GM23338 (cell line): ENCODE measurements at regions not wholly inside any gene's neighbourhood (a gene's known extent, or its start where the extent isn't known, plus 50 kb on each side); places are given as distances from the start of the nearest gene placed in this dataset.

ENCODE experiments used
- ATAC-seq: fragments of 200-7000 bp; cut with Tn5 transposase; 3 replicates; pipeline ENCODE4 v1.9.1; 2020
- DNase-seq: peaks from one replicate; pipeline ENCODE4 v3.0.0-alpha.2; 2015; ENCODE audit warnings: low spot score
- H2AFZ ChIP-seq: fragments of 200-600 bp; sonication (generic); 2 replicates; pipeline ENCODE4 v1.8.0; 2016; ENCODE audit warnings: antibody characterized with exemption, mild to moderate bottlenecking, moderate library complexity
- H3F3A ChIP-seq: fragments of 200-600 bp; sonication (generic); replicated peaks from 2 replicates; pipeline ENCODE4 v1.8.0; 2017; ENCODE audit warnings: antibody characterized with exemption, mixed run types, low read depth
- H3K27ac ChIP-seq: fragments of 200-600 bp; sonication (generic); 2 replicates; pipeline ENCODE4 v1.6.1; 2016; ENCODE audit warnings: low read depth
- H3K27me3 ChIP-seq: fragments of 200-600 bp; sonication (generic); 2 replicates; pipeline ENCODE4 v1.8.0; 2016; ENCODE audit warnings: mild to moderate bottlenecking, mixed run types, moderate library complexity; ENCODE audit not compliant: insufficient read depth
- H3K36me3 ChIP-seq: fragments of 200-600 bp; sonication (generic); 2 replicates; pipeline ENCODE4 v1.8.0; 2016; ENCODE audit warnings: mild to moderate bottlenecking; ENCODE audit not compliant: insufficient read depth
- H3K4me1 ChIP-seq: fragments of 200-600 bp; sonication (generic); 2 replicates; pipeline ENCODE4 v1.8.0; 2016; ENCODE audit warnings: mild to moderate bottlenecking, moderate library complexity; ENCODE audit not compliant: insufficient read depth
- H3K4me2 ChIP-seq: fragments of 200-600 bp; sonication (generic); 2 replicates; pipeline ENCODE4 v1.7.1; 2017; ENCODE audit warnings: mixed run types
- H3K4me3 ChIP-seq: fragments of 200-600 bp; sonication (generic); 2 replicates; pipeline ENCODE4 v1.6.1; 2016; ENCODE audit warnings: mixed run types
- H3K79me2 ChIP-seq: fragments of 200-600 bp; sonication (generic); replicated peaks from 2 replicates; pipeline ENCODE4 v1.8.0; 2017; ENCODE audit warnings: mild to moderate bottlenecking; ENCODE audit not compliant: insufficient read depth
- H3K9me2 ChIP-seq: fragments of 200-600 bp; sonication (generic); 2 replicates; pipeline ENCODE4 v1.8.0; 2017; ENCODE audit not compliant: insufficient read depth
- H4K20me1 ChIP-seq: fragments of 200-600 bp; sonication (generic); replicated peaks from 2 replicates; pipeline ENCODE4 v1.8.0; 2017; ENCODE audit warnings: mild to moderate bottlenecking; ENCODE audit not compliant: insufficient read depth
- H3K27ac Mint-ChIP-seq: 2 replicates; pipeline ENCODE4 v1.8.0; 2020; ENCODE audit warnings: inconsistent platforms, mild to moderate bottlenecking, moderate library complexity, mixed read lengths
- H3K27me3 Mint-ChIP-seq: 3 replicates; pipeline ENCODE4 v1.8.0; 2022; ENCODE audit warnings: low read depth, mild to moderate bottlenecking, moderate library complexity, mixed read lengths, inconsistent platforms; ENCODE audit not compliant: insufficient read depth, poor library complexity
- H3K36me3 Mint-ChIP-seq: 3 replicates; pipeline ENCODE4 v1.8.0; 2021; ENCODE audit warnings: low read depth, mild to moderate bottlenecking, inconsistent platforms, moderate library complexity, mixed read lengths
- H3K4me1 Mint-ChIP-seq: 3 replicates; pipeline ENCODE4 v1.8.0; 2020; ENCODE audit warnings: mild to moderate bottlenecking, inconsistent platforms, mixed read lengths
- H3K4me3 Mint-ChIP-seq: 3 replicates; pipeline ENCODE4 v1.8.0; 2021; ENCODE audit warnings: moderate library complexity, mild to moderate bottlenecking, inconsistent platforms, mixed read lengths
- H3K9me3 Mint-ChIP-seq: 3 replicates; pipeline ENCODE4 v1.8.0; 2020; ENCODE audit warnings: moderate library complexity, mild to moderate bottlenecking, inconsistent platforms, mixed read lengths
- CREB1 ChIP-seq: fragments of 250-450 bp; sonication (Bioruptor Pico); IDR thresholded peaks from 2 replicates; pipeline ENCODE4 v1.5.0; 2020; ENCODE audit warnings: low read depth, mild to moderate bottlenecking, moderate library complexity
- EZH2 ChIP-seq: fragments of 200-600 bp; sonication (generic); IDR thresholded peaks from one replicate; pipeline ENCODE4 v1.8.0; 2017; ENCODE audit warnings: antibody characterized with exemption, mild to moderate bottlenecking, low read depth; ENCODE audit not compliant: unreplicated experiment
- EZH2phosphoT487 ChIP-seq: fragments of 200-600 bp; sonication (generic); IDR thresholded peaks from one replicate; pipeline ENCODE4 v1.8.1; 2018; ENCODE audit warnings: antibody characterized with exemption; ENCODE audit not compliant: unreplicated experiment
- JUNB ChIP-seq: IDR thresholded peaks from one replicate; pipeline ENCODE4 v1.6.1; 2016; ENCODE audit warnings: antibody characterized with exemption; ENCODE audit not compliant: unreplicated experiment
- NANOG ChIP-seq: IDR thresholded peaks from 2 replicates; pipeline ENCODE4 v1.6.1; 2016; ENCODE audit warnings: antibody characterized with exemption, borderline replicate concordance
- POLR2AphosphoS5 ChIP-seq: IDR thresholded peaks from 2 replicates; pipeline ENCODE4 v1.6.1; 2016; ENCODE audit warnings: antibody characterized with exemption, low read depth
- STAT1 ChIP-seq: IDR thresholded peaks from one replicate; pipeline ENCODE4 v1.6.1; 2016; ENCODE audit warnings: antibody characterized with exemption; ENCODE audit not compliant: unreplicated experiment
- ZNF114 ChIP-seq: fragments of 250-450 bp; sonication (Bioruptor Pico); IDR thresholded peaks from 2 replicates; pipeline ENCODE4 v1.5.0; 2020; ENCODE audit warnings: mild to moderate bottlenecking, moderate library complexity
- ZNF331 ChIP-seq: fragments of 250-450 bp; sonication (Bioruptor Pico); IDR thresholded peaks from 2 replicates; pipeline ENCODE4 v1.5.0; 2020; ENCODE audit warnings: low read depth, mild to moderate bottlenecking, moderate library complexity
- TF ChIP-seq, protein P1 (sequence below): IDR thresholded peaks from one replicate; pipeline ENCODE4 v1.6.1; 2018; ENCODE audit warnings: antibody characterized with exemption; ENCODE audit not compliant: unreplicated experiment
- TF ChIP-seq, protein P2 (sequence below): fragments of 250-450 bp; sonication (Bioruptor Pico); IDR thresholded peaks from 2 replicates; pipeline ENCODE4 v1.5.0; 2020; ENCODE audit warnings: mild to moderate bottlenecking, moderate library complexity
- TF ChIP-seq, protein P3 (sequence below): IDR thresholded peaks from 2 replicates; pipeline ENCODE4 v1.6.1; 2016; ENCODE audit warnings: antibody characterized with exemption
- TF ChIP-seq, protein P4 (sequence below), 2 experiments: fragments of 200-600 bp in 1 of 2; sonication (generic) in 1 of 2; conservative IDR thresholded peaks; 2 replicates each; pipeline versions ENCODE4 v1.5.1 to v1.6.1; 2016 to 2017; ENCODE audit warnings: antibody characterized with exemption in 2 of 2, low read depth in 2 of 2, mild to moderate bottlenecking in 2 of 2, moderate library complexity in 1 of 2

DNA sequence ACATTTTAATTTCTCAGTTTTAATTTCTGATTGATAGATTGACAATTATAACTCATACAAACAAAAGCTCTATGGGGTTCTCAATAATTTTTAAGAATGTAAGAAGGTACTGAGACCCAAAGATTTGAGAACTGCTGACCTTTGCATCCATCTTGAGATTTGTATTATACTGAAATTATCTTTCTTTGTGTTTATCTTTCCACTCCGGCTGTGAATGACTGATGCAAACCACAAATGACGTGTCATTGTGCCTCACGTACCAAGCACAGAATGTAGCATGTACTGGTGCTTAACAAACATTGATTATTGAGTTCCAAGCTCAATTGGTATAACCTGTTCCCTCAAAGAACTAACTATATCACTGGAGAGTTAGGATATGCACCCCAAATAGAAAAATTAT is 152.1 kb upstream of the SMLR1 start:
- Mint-ChIP-seq H3K4me3 (no peak overlapping the region), H3K27ac (no peak overlapping the region), H3K4me1 (peaks cover 12% of the 10 kb centered on the region; the same call in 2 of the 3 replicates), H3K36me3 (0 out of 3 replicates have a peak, but pooled peaks cover 4% of the 10 kb centered on the region), H3K9me3 (no peaks in the 10 kb centered on the region; the same call in 2 of the 3 replicates), H3K27me3 (no peaks in the 10 kb centered on the region)
- H2AFZ ChIP-seq = no peak overlapping the region
- no peaks in the 10 kb centered on the region for H3K79me2 ChIP-seq
- no peak overlapping the region for H3K4me3 ChIP-seq
- TF ChIP-seq JUNB = no peak
- no peak for TF ChIP-seq EZH2
- TF ChIP-seq ZNF331 = no peak
- TF ChIP-seq, protein P1, sequence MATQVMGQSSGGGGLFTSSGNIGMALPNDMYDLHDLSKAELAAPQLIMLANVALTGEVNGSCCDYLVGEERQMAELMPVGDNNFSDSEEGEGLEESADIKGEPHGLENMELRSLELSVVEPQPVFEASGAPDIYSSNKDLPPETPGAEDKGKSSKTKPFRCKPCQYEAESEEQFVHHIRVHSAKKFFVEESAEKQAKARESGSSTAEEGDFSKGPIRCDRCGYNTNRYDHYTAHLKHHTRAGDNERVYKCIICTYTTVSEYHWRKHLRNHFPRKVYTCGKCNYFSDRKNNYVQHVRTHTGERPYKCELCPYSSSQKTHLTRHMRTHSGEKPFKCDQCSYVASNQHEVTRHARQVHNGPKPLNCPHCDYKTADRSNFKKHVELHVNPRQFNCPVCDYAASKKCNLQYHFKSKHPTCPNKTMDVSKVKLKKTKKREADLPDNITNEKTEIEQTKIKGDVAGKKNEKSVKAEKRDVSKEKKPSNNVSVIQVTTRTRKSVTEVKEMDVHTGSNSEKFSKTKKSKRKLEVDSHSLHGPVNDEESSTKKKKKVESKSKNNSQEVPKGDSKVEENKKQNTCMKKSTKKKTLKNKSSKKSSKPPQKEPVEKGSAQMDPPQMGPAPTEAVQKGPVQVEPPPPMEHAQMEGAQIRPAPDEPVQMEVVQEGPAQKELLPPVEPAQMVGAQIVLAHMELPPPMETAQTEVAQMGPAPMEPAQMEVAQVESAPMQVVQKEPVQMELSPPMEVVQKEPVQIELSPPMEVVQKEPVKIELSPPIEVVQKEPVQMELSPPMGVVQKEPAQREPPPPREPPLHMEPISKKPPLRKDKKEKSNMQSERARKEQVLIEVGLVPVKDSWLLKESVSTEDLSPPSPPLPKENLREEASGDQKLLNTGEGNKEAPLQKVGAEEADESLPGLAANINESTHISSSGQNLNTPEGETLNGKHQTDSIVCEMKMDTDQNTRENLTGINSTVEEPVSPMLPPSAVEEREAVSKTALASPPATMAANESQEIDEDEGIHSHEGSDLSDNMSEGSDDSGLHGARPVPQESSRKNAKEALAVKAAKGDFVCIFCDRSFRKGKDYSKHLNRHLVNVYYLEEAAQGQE = no peak
- TF ChIP-seq ZNF114 = no peak
- no peak for TF ChIP-seq CREB1 (CRISPR knock-in tag)
- TF ChIP-seq NANOG = no peak
- no peak for TF ChIP-seq POLR2AphosphoS5
- TF ChIP-seq EZH2phosphoT487 = no peak
- TF ChIP-seq, protein P2, sequence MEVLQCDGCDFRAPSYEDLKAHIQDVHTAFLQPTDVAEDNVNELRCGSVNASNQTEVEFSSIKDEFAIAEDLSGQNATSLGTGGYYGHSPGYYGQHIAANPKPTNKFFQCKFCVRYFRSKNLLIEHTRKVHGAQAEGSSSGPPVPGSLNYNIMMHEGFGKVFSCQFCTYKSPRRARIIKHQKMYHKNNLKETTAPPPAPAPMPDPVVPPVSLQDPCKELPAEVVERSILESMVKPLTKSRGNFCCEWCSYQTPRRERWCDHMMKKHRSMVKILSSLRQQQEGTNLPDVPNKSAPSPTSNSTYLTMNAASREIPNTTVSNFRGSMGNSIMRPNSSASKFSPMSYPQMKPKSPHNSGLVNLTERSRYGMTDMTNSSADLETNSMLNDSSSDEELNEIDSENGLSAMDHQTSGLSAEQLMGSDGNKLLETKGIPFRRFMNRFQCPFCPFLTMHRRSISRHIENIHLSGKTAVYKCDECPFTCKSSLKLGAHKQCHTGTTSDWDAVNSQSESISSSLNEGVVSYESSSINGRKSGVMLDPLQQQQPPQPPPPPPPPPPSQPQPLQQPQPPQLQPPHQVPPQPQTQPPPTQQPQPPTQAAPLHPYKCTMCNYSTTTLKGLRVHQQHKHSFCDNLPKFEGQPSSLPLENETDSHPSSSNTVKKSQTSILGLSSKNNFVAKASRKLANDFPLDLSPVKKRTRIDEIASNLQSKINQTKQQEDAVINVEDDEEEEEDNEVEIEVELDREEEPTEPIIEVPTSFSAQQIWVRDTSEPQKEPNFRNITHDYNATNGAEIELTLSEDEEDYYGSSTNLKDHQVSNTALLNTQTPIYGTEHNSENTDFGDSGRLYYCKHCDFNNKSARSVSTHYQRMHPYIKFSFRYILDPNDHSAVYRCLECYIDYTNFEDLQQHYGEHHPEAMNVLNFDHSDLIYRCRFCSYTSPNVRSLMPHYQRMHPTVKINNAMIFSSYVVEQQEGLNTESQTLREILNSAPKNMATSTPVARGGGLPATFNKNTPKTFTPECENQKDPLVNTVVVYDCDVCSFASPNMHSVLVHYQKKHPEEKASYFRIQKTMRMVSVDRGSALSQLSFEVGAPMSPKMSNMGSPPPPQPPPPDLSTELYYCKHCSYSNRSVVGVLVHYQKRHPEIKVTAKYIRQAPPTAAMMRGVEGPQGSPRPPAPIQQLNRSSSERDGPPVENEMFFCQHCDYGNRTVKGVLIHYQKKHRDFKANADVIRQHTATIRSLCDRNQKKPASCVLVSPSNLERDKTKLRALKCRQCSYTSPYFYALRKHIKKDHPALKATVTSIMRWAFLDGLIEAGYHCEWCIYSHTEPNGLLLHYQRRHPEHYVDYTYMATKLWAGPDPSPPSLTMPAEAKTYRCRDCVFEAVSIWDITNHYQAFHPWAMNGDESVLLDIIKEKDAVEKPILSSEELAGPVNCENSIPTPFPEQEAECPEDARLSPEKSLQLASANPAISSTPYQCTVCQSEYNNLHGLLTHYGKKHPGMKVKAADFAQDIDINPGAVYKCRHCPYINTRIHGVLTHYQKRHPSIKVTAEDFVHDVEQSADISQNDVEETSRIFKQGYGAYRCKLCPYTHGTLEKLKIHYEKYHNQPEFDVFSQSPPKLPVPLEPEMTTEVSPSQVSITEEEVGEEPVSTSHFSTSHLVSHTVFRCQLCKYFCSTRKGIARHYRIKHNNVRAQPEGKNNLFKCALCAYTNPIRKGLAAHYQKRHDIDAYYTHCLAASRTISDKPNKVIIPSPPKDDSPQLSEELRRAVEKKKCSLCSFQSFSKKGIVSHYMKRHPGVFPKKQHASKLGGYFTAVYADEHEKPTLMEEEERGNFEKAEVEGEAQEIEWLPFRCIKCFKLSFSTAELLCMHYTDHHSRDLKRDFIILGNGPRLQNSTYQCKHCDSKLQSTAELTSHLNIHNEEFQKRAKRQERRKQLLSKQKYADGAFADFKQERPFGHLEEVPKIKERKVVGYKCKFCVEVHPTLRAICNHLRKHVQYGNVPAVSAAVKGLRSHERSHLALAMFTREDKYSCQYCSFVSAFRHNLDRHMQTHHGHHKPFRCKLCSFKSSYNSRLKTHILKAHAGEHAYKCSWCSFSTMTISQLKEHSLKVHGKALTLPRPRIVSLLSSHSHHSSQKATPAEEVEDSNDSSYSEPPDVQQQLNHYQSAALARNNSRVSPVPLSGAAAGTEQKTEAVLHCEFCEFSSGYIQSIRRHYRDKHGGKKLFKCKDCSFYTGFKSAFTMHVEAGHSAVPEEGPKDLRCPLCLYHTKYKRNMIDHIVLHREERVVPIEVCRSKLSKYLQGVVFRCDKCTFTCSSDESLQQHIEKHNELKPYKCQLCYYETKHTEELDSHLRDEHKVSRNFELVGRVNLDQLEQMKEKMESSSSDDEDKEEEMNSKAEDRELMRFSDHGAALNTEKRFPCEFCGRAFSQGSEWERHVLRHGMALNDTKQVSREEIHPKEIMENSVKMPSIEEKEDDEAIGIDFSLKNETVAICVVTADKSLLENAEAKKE = no peak
- TF ChIP-seq, protein P3, sequence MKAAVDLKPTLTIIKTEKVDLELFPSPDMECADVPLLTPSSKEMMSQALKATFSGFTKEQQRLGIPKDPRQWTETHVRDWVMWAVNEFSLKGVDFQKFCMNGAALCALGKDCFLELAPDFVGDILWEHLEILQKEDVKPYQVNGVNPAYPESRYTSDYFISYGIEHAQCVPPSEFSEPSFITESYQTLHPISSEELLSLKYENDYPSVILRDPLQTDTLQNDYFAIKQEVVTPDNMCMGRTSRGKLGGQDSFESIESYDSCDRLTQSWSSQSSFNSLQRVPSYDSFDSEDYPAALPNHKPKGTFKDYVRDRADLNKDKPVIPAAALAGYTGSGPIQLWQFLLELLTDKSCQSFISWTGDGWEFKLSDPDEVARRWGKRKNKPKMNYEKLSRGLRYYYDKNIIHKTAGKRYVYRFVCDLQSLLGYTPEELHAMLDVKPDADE = no peak
- no peak for TF ChIP-seq STAT1
- TF ChIP-seq, protein P4, sequence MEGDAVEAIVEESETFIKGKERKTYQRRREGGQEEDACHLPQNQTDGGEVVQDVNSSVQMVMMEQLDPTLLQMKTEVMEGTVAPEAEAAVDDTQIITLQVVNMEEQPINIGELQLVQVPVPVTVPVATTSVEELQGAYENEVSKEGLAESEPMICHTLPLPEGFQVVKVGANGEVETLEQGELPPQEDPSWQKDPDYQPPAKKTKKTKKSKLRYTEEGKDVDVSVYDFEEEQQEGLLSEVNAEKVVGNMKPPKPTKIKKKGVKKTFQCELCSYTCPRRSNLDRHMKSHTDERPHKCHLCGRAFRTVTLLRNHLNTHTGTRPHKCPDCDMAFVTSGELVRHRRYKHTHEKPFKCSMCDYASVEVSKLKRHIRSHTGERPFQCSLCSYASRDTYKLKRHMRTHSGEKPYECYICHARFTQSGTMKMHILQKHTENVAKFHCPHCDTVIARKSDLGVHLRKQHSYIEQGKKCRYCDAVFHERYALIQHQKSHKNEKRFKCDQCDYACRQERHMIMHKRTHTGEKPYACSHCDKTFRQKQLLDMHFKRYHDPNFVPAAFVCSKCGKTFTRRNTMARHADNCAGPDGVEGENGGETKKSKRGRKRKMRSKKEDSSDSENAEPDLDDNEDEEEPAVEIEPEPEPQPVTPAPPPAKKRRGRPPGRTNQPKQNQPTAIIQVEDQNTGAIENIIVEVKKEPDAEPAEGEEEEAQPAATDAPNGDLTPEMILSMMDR (conservative IDR thresholded peaks at IDR 0.05; ENCODE audit: low read depth in 2 of 2) = no peak
- no peaks in the 10 kb centered on the region for H3K9me2 ChIP-seq
- H3K36me3 ChIP-seq = no peaks in the 10 kb centered on the region
- no peaks in the 10 kb centered on the region for H3K27me3 ChIP-seq
- H3F3A ChIP-seq = no peaks in the 10 kb centered on the region
- no peak overlapping the region for H3K27ac ChIP-seq
- ATAC-seq (no peak), DNase-seq (no peak)
- H4K20me1 ChIP-seq = no peaks in the 10 kb centered on the region
- no peaks in the 10 kb centered on the region; the same call in 1 of the 2 replicates for H3K4me1 ChIP-seq
- H3K4me2 ChIP-seq = no peak overlapping the region
